A549 (cell line): ENCODE measurements at regions not wholly inside any gene's neighbourhood (a gene's known extent, or its start where the extent isn't known, plus 50 kb on each side); places are given as distances from the start of the nearest gene placed in this dataset.

ENCODE experiments used
- ATAC-seq, 2 experiments: fragments of 200-7000 bp in 1 of 2; fragments of >200 bp in 1 of 2; cut with Nextera tagmentation in 1 of 2; cut with Tn5 transposase in 1 of 2; 3 replicates each; pipeline versions ENCODE4 v1.8.0 to v1.9.1; 2018 to 2020; ENCODE audit warnings: mild to moderate bottlenecking in 1 of 2, moderate library complexity in 1 of 2
- CTCF ChIA-PET: fragments of 300-600 bp; sonication (Branson Sonifier 250); formaldehyde crosslinking; extraction: SDS; loops from one replicate; lab custom pipeline; 2021; ENCODE audit warnings: antibody characterized with exemption, inconsistent platforms; lab: Yijun Ruan, JAX
- POLR2A ChIA-PET: fragments of 350-600 bp; formaldehyde crosslinking; extraction: SDS; loops from one replicate; lab custom pipeline; 2021; ENCODE audit warnings: antibody characterized with exemption, inconsistent platforms; lab: Yijun Ruan, JAX
- DNase-seq, 2 experiments: peaks; one replicate each; pipeline versions ENCODE4 v3.0.0 to v3.0.0-alpha.2; 2011 to 2016; ENCODE audit warnings: low read depth in 1 of 2, low spot score in 1 of 2
- FAIRE-seq: peaks from 2 replicates; lab custom pipeline; 2011; peaks lifted over from hg19 to GRCh38; lab: Jason Lieb, UNC
- H3K27ac ChIP-seq, 2 experiments: fragments of >200 bp; sonication (Bioruptor Twin); formaldehyde crosslinking; 3 replicates each; pipeline ENCODE4 v1.5.1; 2016 to 2017
- H3K4me1 ChIP-seq: fragments of >200 bp; sonication (Bioruptor Twin); formaldehyde crosslinking; 3 replicates; pipeline ENCODE4 v1.6.1; 2016
- H3K4me2 ChIP-seq: fragments of >200 bp; sonication (Bioruptor Twin); formaldehyde crosslinking; 3 replicates; pipeline ENCODE4 v1.6.1; 2016
- H3K4me3 ChIP-seq: fragments of >200 bp; sonication (Bioruptor Twin); formaldehyde crosslinking; 3 replicates; pipeline ENCODE4 v1.5.1; 2016
- H3K9me3 ChIP-seq: fragments of >200 bp; sonication (Bioruptor Twin); formaldehyde crosslinking; 3 replicates; pipeline ENCODE4 v1.6.1; 2016
- BCL3 ChIP-seq: fragments of >200 bp; sonication (Bioruptor Twin); formaldehyde crosslinking; IDR thresholded peaks from 3 replicates; pipeline ENCODE4 v1.6.1; 2016
- BHLHE40 ChIP-seq: IDR thresholded peaks from 2 replicates; pipeline ENCODE4 v1.6.1; 2012; ENCODE audit warnings: low read depth, low read length, inconsistent platforms
- CBX8 ChIP-seq: fragments of 200-600 bp; sonication (generic); IDR thresholded peaks from 2 replicates; pipeline ENCODE4 v1.6.1; 2016
- CEBPB ChIP-seq, 2 experiments: fragments of >200 bp in 1 of 2; sonication (Bioruptor Twin) in 1 of 2; formaldehyde crosslinking in 1 of 2; IDR thresholded peaks; 2 replicates each; pipeline ENCODE4 v1.6.1; 2012 to 2016
- CHD2 ChIP-seq: fragments of 150-350 bp; IDR thresholded peaks from 2 replicates; pipeline ENCODE4 v1.6.1; 2014; ENCODE audit warnings: low read length; ENCODE audit not compliant: partially characterized antibody
- EHF ChIP-seq: fragments of 250-450 bp; sonication (Bioruptor Pico); IDR thresholded peaks from 2 replicates; pipeline ENCODE4 v1.5.0; 2020; ENCODE audit warnings: mild to moderate bottlenecking
- EHMT2 ChIP-seq: fragments of 200-600 bp; sonication (generic); IDR thresholded peaks from 2 replicates; pipeline ENCODE4 v1.6.1; 2016; ENCODE audit warnings: antibody characterized with exemption, low read depth, mild to moderate bottlenecking, moderate library complexity
- EP300 ChIP-seq, 2 experiments: fragments of >200 bp; sonication (Bioruptor Twin); formaldehyde crosslinking; IDR thresholded peaks; 2 replicates in 1 of 2; 3 replicates in 1 of 2; pipeline ENCODE4 v1.6.1; 2016 to 2017
- GATA3 ChIP-seq: IDR thresholded peaks from 2 replicates; pipeline ENCODE4 v1.6.1; 2012; ENCODE audit warnings: borderline replicate concordance
- HEYL ChIP-seq: fragments of 250-450 bp; sonication (Bioruptor Pico); IDR thresholded peaks from 2 replicates; pipeline ENCODE4 v1.8.0; 2021; ENCODE audit warnings: mild to moderate bottlenecking, moderate library complexity
- HOXB13 ChIP-seq: fragments of 250-450 bp; sonication (Bioruptor Pico); IDR thresholded peaks from 2 replicates; pipeline ENCODE4 v1.5.0; 2020; ENCODE audit warnings: low read depth, mild to moderate bottlenecking, moderate library complexity
- HOXB5 ChIP-seq: fragments of 250-450 bp; sonication (Bioruptor Pico); IDR thresholded peaks from 2 replicates; pipeline ENCODE4 v1.5.0; 2020; ENCODE audit warnings: mild to moderate bottlenecking, moderate library complexity
- JUNB ChIP-seq: fragments of >200 bp; sonication (Bioruptor Twin); formaldehyde crosslinking; IDR thresholded peaks from 2 replicates; pipeline ENCODE4 v1.6.1; 2016
- MAZ ChIP-seq: fragments of 150-350 bp; IDR thresholded peaks from 2 replicates; pipeline ENCODE4 v1.6.1; 2014; ENCODE audit warnings: antibody characterized with exemption, low read depth, low read length, borderline replicate concordance
- MYC ChIP-seq: IDR thresholded peaks from 2 replicates; pipeline ENCODE4 v1.6.1; 2012; ENCODE audit warnings: mild to moderate bottlenecking, inconsistent platforms, low read length, improper control_type of control experiment, borderline replicate concordance
- NFE2L2 ChIP-seq: fragments of 150-350 bp; conservative IDR thresholded peaks from 2 replicates; pipeline ENCODE4 v1.6.1; 2014; ENCODE audit warnings: low read length
- POLR2A ChIP-seq: IDR thresholded peaks from 2 replicates; pipeline ENCODE4 v1.6.1; 2012; ENCODE audit warnings: mild to moderate bottlenecking, low read length
- RAD21 ChIP-seq, 2 experiments: fragments of >200 bp in 1 of 2; sonication (Bioruptor Twin) in 1 of 2; formaldehyde crosslinking in 1 of 2; IDR thresholded peaks in 1 of 2; conservative IDR thresholded peaks in 1 of 2; 2 replicates in 1 of 2; 3 replicates in 1 of 2; pipeline ENCODE4 v1.6.1; 2012 to 2018; ENCODE audit warnings: inconsistent platforms in 1 of 2
- RARB ChIP-seq: fragments of 250-450 bp; sonication (Bioruptor Pico); IDR thresholded peaks from 2 replicates; pipeline ENCODE4 v1.8.0; 2021; ENCODE audit warnings: mild to moderate bottlenecking, moderate library complexity
- RCOR1 ChIP-seq: fragments of 150-350 bp; IDR thresholded peaks from 2 replicates; pipeline ENCODE4 v1.6.1; 2014; ENCODE audit warnings: antibody characterized with exemption, low read length, low read depth
- RFX5 ChIP-seq: fragments of 450-650 bp; IDR thresholded peaks from 2 replicates; pipeline ENCODE4 v1.7.1; 2014; ENCODE audit warnings: antibody characterized with exemption, mild to moderate bottlenecking, moderate library complexity
- RNF2 ChIP-seq: fragments of 200-600 bp; sonication (generic); IDR thresholded peaks from 2 replicates; pipeline ENCODE4 v1.6.1; 2016; ENCODE audit warnings: low read depth, mild to moderate bottlenecking, antibody characterized with exemption, moderate library complexity, borderline replicate concordance
- SMC3 ChIP-seq: fragments of >200 bp; sonication (Bioruptor Twin); formaldehyde crosslinking; IDR thresholded peaks from 3 replicates; pipeline ENCODE4 v1.6.1; 2018; ENCODE audit warnings: inconsistent platforms
- SREBF2 ChIP-seq: fragments of 450-650 bp; IDR thresholded peaks from 2 replicates; pipeline ENCODE4 v1.6.1; 2014; ENCODE audit warnings: mild to moderate bottlenecking, moderate library complexity
- TFCP2L1 ChIP-seq: fragments of 250-450 bp; sonication (Bioruptor Pico); IDR thresholded peaks from 2 replicates; pipeline ENCODE4 v1.5.0; 2021; ENCODE audit warnings: mild to moderate bottlenecking
- TP53 ChIP-seq: fragments of 250-450 bp; sonication (Bioruptor Pico); IDR thresholded peaks from 2 replicates; pipeline ENCODE4 v1.5.0; 2021; ENCODE audit warnings: mild to moderate bottlenecking, moderate library complexity
- ZFP36 ChIP-seq: fragments of 450-650 bp; IDR thresholded peaks from 2 replicates; pipeline ENCODE4 v1.6.1; 2014; ENCODE audit warnings: borderline replicate concordance; ENCODE audit not compliant: partially characterized antibody
- ZNF302 ChIP-seq: fragments of 250-450 bp; sonication (Bioruptor Pico); IDR thresholded peaks from 2 replicates; pipeline ENCODE4 v1.9.0; 2021; ENCODE audit warnings: inconsistent platforms, mild to moderate bottlenecking, moderate library complexity
- WGBS: methylation state at CpG from one replicate; pipeline ENCODE4 v1.1.6; 2017; ENCODE audit errors: missing lambda C conversion rate; 5-methylcytosine and 5-hydroxymethylcytosine counted together
- TF ChIP-seq, protein P1 (sequence below): fragments of 250-450 bp; sonication (Bioruptor Pico); IDR thresholded peaks from 2 replicates; pipeline ENCODE4 v1.5.0; 2020; ENCODE audit warnings: low read depth, mild to moderate bottlenecking, moderate library complexity
- TF ChIP-seq, protein P2 (sequence below): IDR thresholded peaks from 2 replicates; pipeline ENCODE4 v1.6.1; 2012

DNA sequence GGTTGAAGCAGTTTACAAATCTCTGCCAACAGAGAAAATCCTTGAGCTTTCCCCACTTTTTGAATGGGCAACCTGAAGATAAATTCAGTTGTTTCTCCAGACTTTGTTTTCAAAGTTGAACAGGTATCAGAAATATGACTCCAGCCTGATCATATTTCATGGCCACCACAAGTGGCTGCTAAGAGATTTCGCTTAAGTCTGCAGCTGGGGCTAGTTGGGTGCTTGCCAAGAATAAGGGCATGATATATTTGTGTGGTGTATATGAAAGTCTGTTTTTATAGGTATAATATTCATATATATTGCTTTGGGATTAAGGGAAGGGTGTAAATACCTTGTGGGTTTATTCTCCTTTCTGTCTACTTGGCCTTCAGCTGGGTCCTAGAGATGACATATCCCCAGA, 168.4 kb upstream of the GDNF start:
- ATAC-seq (no peak), FAIRE-seq (no peak), DNase-seq (no peak)
- Histone ChIP-seq H3K27ac (no peak overlapping the region), H3K4me2 (no peak overlapping the region), H3K4me1 (no peaks in the 10 kb centered on the region), H3K4me3 (no peak overlapping the region), H3K9me3 (no peaks in the 10 kb centered on the region)
- ChIA-PET POLR2A (no interaction called here), CTCF (no interaction called here)
- 6% methylated on average over 1 of the region's 1 CpG for WGBS
- TF ChIP-seq CBX8 (no peak), EHF (no peak), RCOR1 (no peak), MAZ (no peak), CHD2 (no peak), NFE2L2 (no peak), RARB (no peak)

DNA sequence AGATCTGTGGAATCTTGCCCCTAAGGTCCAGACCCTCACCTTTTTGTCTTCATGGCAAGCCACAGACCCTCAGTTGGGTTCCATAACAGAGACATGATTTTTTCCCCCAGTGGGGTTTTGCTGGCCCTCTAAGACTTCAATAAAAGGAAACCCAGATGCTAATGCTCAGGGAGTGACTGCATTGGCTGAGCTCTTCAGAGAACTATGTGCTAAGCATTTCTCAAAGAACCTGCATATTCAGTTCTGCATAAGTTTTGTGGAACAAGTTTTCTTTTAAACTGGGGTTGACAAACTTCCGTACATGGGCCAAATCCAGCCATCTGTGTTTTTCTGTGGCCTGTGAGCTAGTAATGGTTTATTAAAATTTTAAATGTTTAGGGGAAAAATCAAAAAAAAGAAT, 159.8 kb upstream of the GDNF start:
- FAIRE-seq (no peak), ATAC-seq (no peak), DNase-seq (no peak)
- Histone ChIP-seq H3K9me3 (no peaks in the 10 kb centered on the region), H3K4me2 (no peak overlapping the region), H3K4me1 (no peaks in the 10 kb centered on the region), H3K4me3 (no peak overlapping the region), H3K27ac (no peak overlapping the region)
- TF ChIP-seq HOXB13 (CRISPR knock-in tag) (no peak), SREBF2 (no peak), ZFP36 (no peak), POLR2A (no peak), HEYL (CRISPR knock-in tag) (no peak), TFCP2L1 (CRISPR knock-in tag) (no peak), JUNB (no peak), RNF2 (no peak), CBX8 (no peak), HOXB5 (CRISPR knock-in tag) (no peak), BCL3 (no peak), RFX5 (no peak), ZNF302 (CRISPR knock-in tag) (no peak), EHMT2 (no peak), EP300 (IDR thresholded peaks at IDR 0.05) (no peak), GATA3 (no peak), EHF (no peak), MYC (no peak), CEBPB (IDR thresholded peaks at IDR 0.05) (no peak)
- TF ChIP-seq, protein P1, sequence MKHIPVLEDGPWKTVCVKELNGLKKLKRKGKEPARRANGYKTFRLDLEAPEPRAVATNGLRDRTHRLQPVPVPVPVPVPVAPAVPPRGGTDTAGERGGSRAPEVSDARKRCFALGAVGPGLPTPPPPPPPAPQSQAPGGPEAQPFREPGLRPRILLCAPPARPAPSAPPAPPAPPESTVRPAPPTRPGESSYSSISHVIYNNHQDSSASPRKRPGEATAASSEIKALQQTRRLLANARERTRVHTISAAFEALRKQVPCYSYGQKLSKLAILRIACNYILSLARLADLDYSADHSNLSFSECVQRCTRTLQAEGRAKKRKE (CRISPR knock-in tag), result no peak
- 50% methylated on average over 1 of the region's 1 CpG for WGBS
- ChIA-PET CTCF (interaction anchor here (1.1 to 1.4 kb wide), 2 partner anchors 9 to 11 kb away, joined by 3 to 4 read pairs; no protein-coding TSS in a partner anchor), POLR2A (no interaction called here)

GRCh38 chr5:37996918-37997317, 157.1 kb upstream of the GDNF start:
- no peak overlapping the region for H3K4me2 ChIP-seq
- ChIA-PET POLR2A (no interaction called here), CTCF (no interaction called here)
- ATAC-seq (no peak), DNase-seq (no peak), FAIRE-seq (no peak)
- H3K27ac ChIP-seq, result no peak overlapping the region
- no peaks in the 10 kb centered on the region for H3K4me1 ChIP-seq
- TF ChIP-seq, protein P2, sequence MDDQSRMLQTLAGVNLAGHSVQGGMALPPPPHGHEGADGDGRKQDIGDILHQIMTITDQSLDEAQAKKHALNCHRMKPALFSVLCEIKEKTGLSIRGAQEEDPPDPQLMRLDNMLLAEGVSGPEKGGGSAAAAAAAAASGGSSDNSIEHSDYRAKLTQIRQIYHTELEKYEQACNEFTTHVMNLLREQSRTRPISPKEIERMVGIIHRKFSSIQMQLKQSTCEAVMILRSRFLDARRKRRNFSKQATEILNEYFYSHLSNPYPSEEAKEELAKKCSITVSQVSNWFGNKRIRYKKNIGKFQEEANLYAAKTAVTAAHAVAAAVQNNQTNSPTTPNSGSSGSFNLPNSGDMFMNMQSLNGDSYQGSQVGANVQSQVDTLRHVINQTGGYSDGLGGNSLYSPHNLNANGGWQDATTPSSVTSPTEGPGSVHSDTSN, result no peak
- no peak for TF ChIP-seq SMC3
- TF ChIP-seq HEYL (CRISPR knock-in tag), result no peak
- no peak for TF ChIP-seq RAD21 (conservative IDR thresholded peaks at IDR 0.05 in 1 of 2, IDR thresholded peaks at IDR 0.05 in 1 of 2)
- TF ChIP-seq ZFP36, result no peak
- TF ChIP-seq CEBPB (IDR thresholded peaks at IDR 0.05), result no peak
- TF ChIP-seq TP53 (CRISPR knock-in tag), result no peak
- no peak for TF ChIP-seq HOXB13 (CRISPR knock-in tag)
- no peak for TF ChIP-seq RCOR1
- no peak for TF ChIP-seq RFX5
- TF ChIP-seq, protein P1 (CRISPR knock-in tag), result no peak
- TF ChIP-seq BHLHE40, result no peak
- no peak for TF ChIP-seq NFE2L2
- TF ChIP-seq HOXB5 (CRISPR knock-in tag), result no peak
- TF ChIP-seq MYC, result no peak
- no peak for TF ChIP-seq EP300 (IDR thresholded peaks at IDR 0.05)
- 6% methylated on average over 3 of the region's 3 CpGs for WGBS
- H3K4me3 ChIP-seq, result no peak overlapping the region
- H3K9me3 ChIP-seq, result no peaks in the 10 kb centered on the region
